Gastroesophageal sphincter (tissue), 4 donors: ENCODE measurements at regions not wholly inside any gene's neighbourhood (a gene's known extent, or its start where the extent isn't known, plus 50 kb on each side); places are given as distances from the start of the nearest gene placed in this dataset.

Experiments
- ATAC-seq: fragments of 150-250 bp; one replicate; pipeline ENCODE4 v1.9.1; 2016; ENCODE audit warnings: mild to moderate bottlenecking, moderate library complexity
- H3K27ac ChIP-seq, 4 donors: fragments of 200-600 bp; sonication (generic) in 3 of 4; 1 replicate in 3 of 4; 2 replicates in 1 of 4; pipeline ENCODE4 v1.5.1; 2016 to 2019
- H3K27me3 ChIP-seq: fragments of 200-600 bp; sonication (generic); one replicate; pipeline ENCODE4 v1.5.1; 2019
- H3K36me3 ChIP-seq, 2 donors: fragments of 200-600 bp; sonication (generic); one replicate each; pipeline ENCODE4 v1.5.1; 2019; ENCODE audit warnings: control low read depth in 1 of 2
- H3K4me1 ChIP-seq, 3 donors: fragments of 200-600 bp; sonication (generic); 1 replicate in 2 of 3; 2 replicates in 1 of 3; pipeline ENCODE4 v1.5.1; 2016 to 2019; ENCODE audit warnings: control low read depth in 2 of 3
- H3K4me3 ChIP-seq, 2 donors: fragments of 200-600 bp; sonication (generic); one replicate each; pipeline ENCODE4 v1.5.1; 2019; ENCODE audit warnings: mild to moderate bottlenecking in 1 of 2, moderate library complexity in 1 of 2
- H3K9me3 ChIP-seq, 3 donors: fragments of 200-600 bp; sonication (generic); one replicate each; pipeline ENCODE4 v1.5.1; 2017 to 2019; ENCODE audit warnings: control low read depth in 2 of 3
- EP300 ChIP-seq: sonication (generic); formaldehyde crosslinking; IDR thresholded peaks from one replicate; pipeline ENCODE4 v1.6.1; 2017; ENCODE audit warnings: antibody characterized with exemption, mild to moderate bottlenecking
- POLR2A ChIP-seq, 2 donors: fragments of 450-650 bp; IDR thresholded peaks; one replicate each; pipeline ENCODE4 v1.6.1; 2017; ENCODE audit warnings: antibody characterized with exemption in 2 of 2, mild to moderate bottlenecking in 2 of 2, moderate library complexity in 1 of 2
- POLR2AphosphoS5 ChIP-seq: sonication (generic); formaldehyde crosslinking; IDR thresholded peaks from one replicate; pipeline ENCODE4 v1.6.1; 2017; ENCODE audit warnings: antibody characterized with exemption
- WGBS, 2 donors: methylation state at CpG; one replicate each; pipeline ENCODE4 v1.1.5; 2018; ENCODE audit warnings: low coverage in 1 of 2; 5-methylcytosine and 5-hydroxymethylcytosine counted together
- TF ChIP-seq, protein P1 (sequence below), 4 experiments: fragments of 200-600 bp in 2 of 4; fragments of 450-650 bp in 2 of 4; sonication (generic) in 1 of 4; IDR thresholded peaks; one replicate each; pipeline ENCODE4 v1.5.1; 2017 to 2019; ENCODE audit warnings: antibody characterized with exemption in 4 of 4, mild to moderate bottlenecking in 2 of 4, moderate library complexity in 2 of 4

DNA sequence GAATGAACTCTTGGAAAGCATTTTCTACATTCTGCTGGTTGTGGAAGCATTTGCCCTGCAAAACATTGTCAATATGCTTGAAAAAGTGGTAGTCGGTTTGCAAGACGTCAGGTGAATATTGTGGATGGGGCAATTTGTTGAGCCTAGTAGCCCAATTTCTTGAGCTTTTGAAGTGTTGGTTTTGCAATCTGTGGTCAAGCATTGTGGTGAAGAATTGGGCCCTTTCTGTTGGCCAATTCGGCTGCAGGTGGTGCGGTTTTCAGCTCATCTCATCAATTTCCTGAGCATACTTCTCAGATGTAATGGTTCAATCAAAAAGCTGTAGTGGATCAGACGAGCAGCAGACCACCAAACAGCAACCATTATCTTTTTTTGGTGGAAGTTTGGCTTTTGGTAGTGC is 426.8 kb upstream of the CDH9 start:
- WGBS, 2 donors = 77 to 79% methylated on average over 5 of the region's 5 CpGs
- TF ChIP-seq POLR2A (IDR thresholded peaks at IDR 0.05) (no peak), POLR2AphosphoS5 (no peak), EP300 (no peak)
- TF ChIP-seq, protein P1, sequence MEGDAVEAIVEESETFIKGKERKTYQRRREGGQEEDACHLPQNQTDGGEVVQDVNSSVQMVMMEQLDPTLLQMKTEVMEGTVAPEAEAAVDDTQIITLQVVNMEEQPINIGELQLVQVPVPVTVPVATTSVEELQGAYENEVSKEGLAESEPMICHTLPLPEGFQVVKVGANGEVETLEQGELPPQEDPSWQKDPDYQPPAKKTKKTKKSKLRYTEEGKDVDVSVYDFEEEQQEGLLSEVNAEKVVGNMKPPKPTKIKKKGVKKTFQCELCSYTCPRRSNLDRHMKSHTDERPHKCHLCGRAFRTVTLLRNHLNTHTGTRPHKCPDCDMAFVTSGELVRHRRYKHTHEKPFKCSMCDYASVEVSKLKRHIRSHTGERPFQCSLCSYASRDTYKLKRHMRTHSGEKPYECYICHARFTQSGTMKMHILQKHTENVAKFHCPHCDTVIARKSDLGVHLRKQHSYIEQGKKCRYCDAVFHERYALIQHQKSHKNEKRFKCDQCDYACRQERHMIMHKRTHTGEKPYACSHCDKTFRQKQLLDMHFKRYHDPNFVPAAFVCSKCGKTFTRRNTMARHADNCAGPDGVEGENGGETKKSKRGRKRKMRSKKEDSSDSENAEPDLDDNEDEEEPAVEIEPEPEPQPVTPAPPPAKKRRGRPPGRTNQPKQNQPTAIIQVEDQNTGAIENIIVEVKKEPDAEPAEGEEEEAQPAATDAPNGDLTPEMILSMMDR (IDR thresholded peaks at IDR 0.05) = no peak

DNA sequence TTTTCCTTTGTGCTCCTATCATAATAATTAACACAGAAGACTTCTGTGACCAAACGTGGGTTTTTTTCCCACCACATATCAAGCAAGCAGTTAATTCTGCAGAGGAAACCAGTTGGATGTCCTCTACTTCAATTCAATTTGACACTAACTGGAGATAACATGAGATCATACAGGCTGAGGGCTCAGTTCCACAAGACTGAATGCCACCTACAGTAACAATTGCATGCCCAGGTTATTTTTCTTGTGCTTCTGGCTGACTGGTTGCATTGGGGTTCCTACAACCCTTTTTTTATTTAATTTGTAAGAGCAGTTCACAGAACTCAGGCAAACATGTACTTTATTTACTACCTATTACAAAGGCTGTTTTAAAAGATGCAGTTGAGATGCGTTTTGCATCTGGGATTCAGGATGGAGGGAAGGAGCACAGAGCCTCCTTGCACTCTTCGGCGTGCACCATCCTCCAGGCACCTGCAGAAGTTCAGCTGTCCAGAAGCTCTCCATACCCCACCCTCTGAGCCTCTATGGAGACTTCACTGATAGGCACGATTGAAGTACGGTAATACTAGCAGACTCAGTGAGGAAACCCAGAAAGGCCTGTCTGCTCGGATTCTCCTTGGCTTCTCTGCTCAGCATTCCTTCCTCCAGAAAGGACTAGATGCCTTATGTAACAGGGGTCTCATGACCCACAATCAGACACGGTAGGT is 425.2 kb upstream of the CDH9 start:
- Histone ChIP-seq H3K9me3 (no peaks in the 10 kb centered on the region), H3K4me3 (no peak overlapping the region), H3K27ac (no peak overlapping the region), H3K36me3 (no peaks in the 10 kb centered on the region), H3K27me3 (no peaks in the 10 kb centered on the region), H3K4me1 (no peaks in the 10 kb centered on the region)
- no peak for ATAC-seq
- WGBS, 2 donors = 47 to 70% methylated on average over 4 to 6 of the region's 8 CpGs
- TF ChIP-seq POLR2A (IDR thresholded peaks at IDR 0.05) (no peak), POLR2AphosphoS5 (no peak), EP300 (no peak)
- TF ChIP-seq, protein P1 (IDR thresholded peaks at IDR 0.05) = no peak

More for the DNA sequence above, 426.8 kb upstream of the CDH9 start:
- Histone ChIP-seq H3K4me3 (no peak overlapping the region), H3K4me1 (no peaks in the 10 kb centered on the region), H3K36me3 (no peaks in the 10 kb centered on the region), H3K9me3 (no peaks in the 10 kb centered on the region), H3K27me3 (no peaks in the 10 kb centered on the region), H3K27ac (no peak overlapping the region)
- ATAC-seq = no peak

DNA sequence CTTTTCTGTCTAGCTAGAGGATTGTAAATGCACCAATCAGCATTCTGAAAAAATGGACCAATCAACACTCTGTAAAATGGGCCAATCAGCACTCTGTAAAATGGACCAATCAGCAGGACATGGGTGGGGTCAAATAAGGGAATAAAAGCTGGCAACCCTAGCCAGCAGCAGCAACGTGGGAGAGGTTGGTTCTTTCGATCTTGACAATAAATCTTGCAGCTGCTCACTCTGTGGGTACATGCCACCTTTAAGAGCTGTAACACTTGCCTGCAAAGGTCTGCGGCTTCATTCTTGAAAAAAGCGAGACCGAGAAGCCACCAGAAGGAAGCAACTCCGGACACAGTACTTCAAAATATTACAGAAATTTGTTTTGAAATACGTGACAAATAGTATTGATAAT is 424.6 kb upstream of the CDH9 start:
- Histone ChIP-seq H3K4me1 (no peaks in the 10 kb centered on the region), H3K36me3 (no peaks in the 10 kb centered on the region), H3K27me3 (no peaks in the 10 kb centered on the region), H3K4me3 (no peak overlapping the region), H3K27ac (no peak overlapping the region), H3K9me3 (no peaks in the 10 kb centered on the region)
- 84 to 86% methylated on average over 7 of the region's 7 CpGs for WGBS, 2 donors
- no peak for TF ChIP-seq POLR2AphosphoS5
- TF ChIP-seq, protein P1 (IDR thresholded peaks at IDR 0.05) = no peak
- TF ChIP-seq EP300 = no peak
- no peak for TF ChIP-seq POLR2A (IDR thresholded peaks at IDR 0.05)
- ATAC-seq = no peak

DNA sequence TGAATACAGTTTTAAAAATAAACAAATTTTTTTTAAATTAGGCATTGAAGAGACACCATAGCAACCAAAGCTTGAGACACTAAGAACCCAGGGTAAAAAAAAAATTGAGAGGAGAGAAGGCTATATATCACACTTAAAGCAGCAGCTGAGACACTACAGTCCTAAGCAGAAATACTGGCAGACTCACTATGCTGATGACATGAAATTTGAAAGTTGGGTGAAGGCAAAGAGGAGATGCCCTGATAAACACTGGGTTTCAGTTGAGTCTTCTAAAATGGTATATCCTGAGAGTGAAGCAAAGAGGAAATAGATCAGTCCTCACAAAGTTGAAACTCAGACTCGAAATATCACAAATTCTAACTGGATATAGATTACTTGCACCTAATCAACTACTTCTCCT is 419.9 kb upstream of the CDH9 start:
- 72 to 89% methylated on average over 1 of the region's 1 CpG for WGBS, 2 donors
- no peaks in the 10 kb centered on the region for H3K4me1 ChIP-seq
- no peaks in the 10 kb centered on the region for H3K9me3 ChIP-seq
- TF ChIP-seq POLR2A (IDR thresholded peaks at IDR 0.05) = no peak
- no peak for TF ChIP-seq EP300
- TF ChIP-seq, protein P1 (IDR thresholded peaks at IDR 0.05) = no peak
- TF ChIP-seq POLR2AphosphoS5 = no peak
- H3K27me3 ChIP-seq = no peaks in the 10 kb centered on the region
- no peak for ATAC-seq
- H3K27ac ChIP-seq = no peak overlapping the region
- H3K4me3 ChIP-seq = no peak overlapping the region
- H3K36me3 ChIP-seq = no peaks in the 10 kb centered on the region

DNA sequence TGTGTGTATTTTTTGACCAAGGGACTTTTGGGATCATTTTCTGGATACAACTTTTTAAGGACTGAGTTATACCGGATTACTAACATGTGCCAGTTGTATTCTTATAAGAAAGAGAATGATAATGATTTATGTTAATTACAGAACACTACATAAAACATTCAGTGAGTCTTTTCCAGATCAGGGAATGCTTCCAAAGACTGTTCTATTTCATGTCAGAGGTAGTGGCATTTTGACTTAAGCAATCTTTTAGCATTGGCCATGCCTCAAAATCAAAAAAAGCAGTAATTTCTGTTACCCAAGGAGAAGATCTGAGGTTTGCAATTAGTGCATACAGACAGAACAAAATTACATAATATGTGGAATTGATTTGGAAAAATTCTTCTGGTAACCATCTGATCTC is 413.0 kb upstream of the CDH9 start:
- no peak for ATAC-seq
- Histone ChIP-seq H3K27ac (no peak overlapping the region), H3K4me1 (no peaks in the 10 kb centered on the region), H3K9me3 (peaks cover 0 to 7% (median 0%) of the 10 kb centered on the region in 3 donors), H3K27me3 (no peaks in the 10 kb centered on the region), H3K4me3 (no peak overlapping the region), H3K36me3 (no peaks in the 10 kb centered on the region)
- TF ChIP-seq POLR2AphosphoS5 = no peak
- TF ChIP-seq EP300 = no peak
- TF ChIP-seq POLR2A (IDR thresholded peaks at IDR 0.05) = no peak
- TF ChIP-seq, protein P1 (IDR thresholded peaks at IDR 0.05) = no peak
- WGBS, 2 donors = 55 to 60% methylated on average over 1 of the region's 1 CpG
